IPS DF 19.7 (cell line): ENCODE measurements at regions not wholly inside any gene's neighbourhood (a gene's known extent, or its start where the extent isn't known, plus 50 kb on each side); places are given as distances from the start of the nearest gene placed in this dataset.
"Not testable (repeated sequence)": the region's sequence is repeated elsewhere in the genome, so short reads cannot be mapped to it uniquely, and the experiment has no call there.

Source experiments
- DNase-seq: peaks from one replicate; pipeline ENCODE4 v3.0.0-alpha.2; 2013; ENCODE audit warnings: low read depth, low spot score

DNA sequence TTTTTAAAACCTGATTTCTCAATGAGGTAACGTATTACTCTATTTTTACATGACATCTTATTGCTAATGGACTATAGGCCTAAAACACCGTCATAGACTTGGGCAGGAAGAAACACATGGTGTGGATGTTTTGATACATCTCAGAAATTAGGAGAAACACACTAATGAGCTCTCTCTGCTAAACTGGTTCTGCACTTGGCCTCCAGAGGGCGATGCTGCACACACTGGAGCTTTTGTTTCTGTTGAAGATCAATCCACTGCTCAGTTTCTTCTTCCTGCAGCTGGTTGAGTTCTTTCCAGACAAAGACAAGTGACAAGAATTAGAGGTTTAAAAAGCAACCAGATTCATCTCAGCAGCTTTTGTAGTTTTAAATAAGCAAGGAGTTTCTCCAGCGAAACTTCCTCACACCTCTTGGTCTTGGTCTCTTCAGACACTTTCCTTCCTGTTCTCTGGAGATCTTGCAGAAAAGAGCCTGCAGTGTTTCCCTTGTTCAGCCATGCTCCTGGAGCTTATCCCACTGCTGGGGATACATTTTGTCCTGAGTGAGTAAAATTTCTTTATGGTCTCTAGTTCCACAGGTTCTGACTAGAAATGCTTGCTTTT is 178.5 kb upstream of the OR4E1 start:
- DNase-seq: peak; percentile 23

DNA sequence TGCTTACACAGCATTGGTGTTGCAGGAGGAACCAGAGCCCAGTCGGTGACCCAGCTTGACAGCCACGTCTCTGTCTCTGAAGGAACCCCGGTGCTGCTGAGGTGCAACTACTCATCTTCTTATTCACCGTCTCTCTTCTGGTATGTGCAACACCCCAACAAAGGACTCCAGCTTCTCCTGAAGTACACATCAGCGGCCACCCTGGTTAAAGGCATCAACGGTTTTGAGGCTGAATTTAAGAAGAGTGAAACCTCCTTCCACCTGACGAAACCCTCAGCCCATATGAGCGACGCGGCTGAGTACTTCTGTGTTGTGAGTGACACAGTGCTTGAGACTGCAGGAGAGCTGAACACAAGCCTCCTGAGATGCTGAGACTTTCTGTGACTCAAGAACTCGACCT is 173.3 kb upstream of the OR4E1 start:
- not testable (repeated sequence) for DNase-seq

DNA sequence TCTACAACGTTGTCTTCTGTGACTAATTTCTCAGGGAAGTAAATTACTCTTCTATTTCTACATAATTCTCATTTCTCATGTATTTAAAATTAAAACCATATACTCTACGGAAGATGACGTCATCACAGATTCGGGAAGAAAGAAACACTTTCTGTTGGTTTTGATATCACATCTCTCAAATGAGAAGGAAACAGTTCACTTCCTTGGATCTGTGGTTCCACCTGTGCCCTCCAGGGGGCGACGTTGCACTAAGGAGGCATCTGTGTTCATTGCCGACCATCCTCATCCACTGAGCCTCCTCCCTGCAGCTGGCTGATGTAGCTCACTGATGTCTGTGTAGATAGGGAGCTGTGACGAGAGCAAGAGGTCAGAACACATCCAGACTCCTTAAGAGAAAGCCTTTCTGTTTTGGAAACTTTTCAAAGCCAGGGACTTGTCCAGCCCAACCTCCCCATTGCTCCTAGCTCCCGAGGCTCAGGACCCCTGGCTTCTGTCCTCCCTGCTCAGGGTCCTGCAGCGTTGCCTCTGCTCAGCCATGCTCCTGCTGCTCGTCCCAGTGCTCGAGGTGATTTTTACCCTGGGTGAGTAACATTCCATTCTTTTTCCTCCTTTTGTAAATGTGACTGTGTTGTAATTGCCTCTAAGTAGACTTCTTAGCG is 172.7 kb upstream of the OR4E1 start:
- peak; percentile 23 for DNase-seq

DNA sequence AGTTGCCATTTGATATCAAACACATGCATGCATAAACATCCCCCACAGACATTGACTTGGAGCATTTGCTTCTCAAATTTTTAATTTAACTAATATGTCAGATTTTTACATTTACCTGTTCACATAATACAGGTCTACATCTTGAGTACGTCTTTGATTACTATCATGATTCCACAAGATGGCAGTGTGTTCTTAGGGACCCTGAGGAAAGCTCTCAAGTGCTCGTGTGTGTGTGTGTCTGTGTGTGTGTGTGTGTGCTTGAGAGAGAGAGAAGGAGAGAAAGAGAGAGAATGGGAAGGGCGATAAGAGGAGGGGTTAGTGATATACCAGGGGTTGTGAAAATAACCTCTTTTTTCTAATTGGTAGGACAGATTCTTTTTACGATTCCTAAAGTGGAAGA is 167.1 kb upstream of the OR4E1 start:
- DNase-seq: no peak

DNA sequence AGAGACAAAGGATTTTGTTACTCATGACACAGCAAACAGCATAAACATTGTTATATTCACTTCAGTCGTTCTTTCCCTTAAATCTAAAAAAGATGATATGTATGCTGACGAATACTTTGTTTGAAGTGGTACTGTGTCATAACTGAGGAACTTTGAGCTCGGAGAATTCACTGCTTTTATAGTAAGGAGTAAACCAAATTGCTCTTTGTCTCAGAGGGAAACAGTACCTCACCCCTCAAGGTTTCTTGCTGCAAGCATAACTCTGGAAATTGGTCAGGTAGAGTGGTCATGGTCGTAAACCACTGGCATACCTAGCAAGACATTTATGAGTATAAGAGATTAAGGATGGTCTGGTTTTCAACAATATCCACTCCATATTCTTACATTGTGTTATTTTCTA is 160.2 kb upstream of the OR4E1 start:
- no peak for DNase-seq

DNA sequence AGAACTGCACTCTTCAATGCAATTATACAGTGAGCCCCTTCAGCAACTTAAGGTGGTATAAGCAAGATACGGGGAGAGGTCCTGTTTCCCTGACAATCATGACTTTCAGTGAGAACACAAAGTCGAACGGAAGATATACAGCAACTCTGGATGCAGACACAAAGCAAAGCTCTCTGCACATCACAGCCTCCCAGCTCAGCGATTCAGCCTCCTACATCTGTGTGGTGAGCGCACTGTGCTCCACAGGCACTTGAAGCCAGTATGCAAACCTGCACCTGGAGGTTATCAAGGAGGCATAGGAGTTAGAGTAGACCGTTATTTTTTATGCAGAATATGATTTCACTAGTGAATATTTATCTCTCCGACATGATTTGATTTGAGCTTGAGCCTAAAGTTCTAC is 152.2 kb upstream of the OR4E1 start:
- no peak for DNase-seq

DNA sequence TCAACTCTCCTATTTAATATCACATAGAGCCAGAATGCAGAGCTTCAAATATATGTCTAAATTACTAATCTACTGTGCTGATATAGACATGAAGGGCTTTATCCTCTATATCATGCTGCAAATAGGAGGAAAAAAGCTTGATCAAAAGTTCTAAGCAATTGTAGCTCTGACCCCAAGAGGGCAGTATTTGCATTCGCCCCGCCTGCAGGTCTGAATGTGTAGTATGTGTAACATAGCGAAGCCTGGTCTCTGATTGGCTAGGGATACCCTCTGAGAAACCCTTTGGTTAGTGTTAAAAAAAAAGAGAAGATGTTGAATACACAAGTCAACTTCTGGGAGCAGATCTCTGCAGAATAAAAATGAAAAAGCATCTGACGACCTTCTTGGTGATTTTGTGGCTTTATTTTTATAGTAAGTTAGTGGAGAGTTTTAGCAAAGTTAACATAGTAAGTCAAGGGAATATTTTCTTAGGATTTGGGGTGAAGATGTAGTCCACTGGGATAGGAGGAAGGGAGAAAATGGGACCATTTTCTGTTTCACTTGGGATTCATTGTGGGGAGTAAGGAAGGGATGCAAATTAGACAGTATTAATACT is 151.6 kb upstream of the OR4E1 start:
- peak; percentile 63 for DNase-seq

DNA sequence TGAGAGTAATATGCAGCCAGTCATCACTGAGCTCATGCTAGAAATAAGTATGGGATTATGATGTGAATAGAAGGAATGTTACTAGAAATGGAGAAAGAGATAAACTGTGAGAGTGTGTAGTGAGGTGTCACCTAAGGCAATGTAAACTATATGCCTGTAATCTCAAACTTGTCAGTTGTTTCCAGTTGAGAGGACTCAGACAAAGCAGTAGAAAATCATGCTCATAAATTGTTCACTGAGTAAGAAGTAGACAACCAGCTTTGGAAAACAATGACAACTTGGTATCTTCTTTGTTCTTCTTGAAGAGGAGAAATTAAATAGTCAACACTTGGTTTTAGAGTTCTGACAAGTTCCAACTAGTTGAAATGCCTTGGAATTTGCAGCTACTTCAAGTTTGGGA is 148.5 kb upstream of the OR4E1 start:
- no peak for DNase-seq

DNA sequence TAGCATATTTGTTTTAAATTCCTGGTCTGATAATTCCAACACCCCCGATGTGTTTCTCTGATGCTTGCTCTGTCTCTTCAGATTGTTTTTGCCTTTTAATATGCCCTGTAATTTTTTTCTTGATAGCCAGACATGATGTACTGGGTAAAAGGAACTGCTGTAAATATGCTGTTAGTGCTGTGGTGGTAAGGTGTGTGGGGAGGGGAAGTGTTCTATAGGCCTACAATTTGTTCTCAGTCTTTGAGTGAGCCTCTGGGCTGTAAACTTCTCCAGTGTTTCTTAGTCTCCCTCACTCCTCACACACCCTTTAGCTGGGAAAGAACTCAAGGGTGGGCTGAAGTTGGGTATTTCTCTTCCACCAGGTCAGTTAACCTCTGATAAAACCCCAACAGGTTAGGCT is 147.0 kb upstream of the OR4E1 start:
- DNase-seq: no peak

DNA sequence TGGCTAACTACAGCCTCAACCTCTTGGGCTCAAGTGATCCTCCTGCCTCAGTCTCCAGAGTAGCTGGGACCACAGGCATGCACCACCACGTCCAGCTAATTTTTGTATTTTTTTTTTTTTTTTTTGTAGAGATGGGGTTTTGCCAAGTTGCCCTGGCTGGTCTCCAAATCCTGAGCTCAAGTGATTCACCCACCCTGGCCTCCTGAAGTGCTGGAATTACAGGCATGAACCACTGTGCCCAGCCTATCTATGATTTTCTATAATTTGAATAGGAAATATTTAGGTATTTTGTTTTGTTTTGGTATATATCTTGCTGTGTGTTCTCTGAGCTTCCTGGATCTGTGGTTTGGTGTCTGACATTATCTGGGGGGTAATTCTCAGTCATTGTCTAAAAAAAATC is 146.3 kb upstream of the OR4E1 start:
- not testable (repeated sequence) for DNase-seq

DNA sequence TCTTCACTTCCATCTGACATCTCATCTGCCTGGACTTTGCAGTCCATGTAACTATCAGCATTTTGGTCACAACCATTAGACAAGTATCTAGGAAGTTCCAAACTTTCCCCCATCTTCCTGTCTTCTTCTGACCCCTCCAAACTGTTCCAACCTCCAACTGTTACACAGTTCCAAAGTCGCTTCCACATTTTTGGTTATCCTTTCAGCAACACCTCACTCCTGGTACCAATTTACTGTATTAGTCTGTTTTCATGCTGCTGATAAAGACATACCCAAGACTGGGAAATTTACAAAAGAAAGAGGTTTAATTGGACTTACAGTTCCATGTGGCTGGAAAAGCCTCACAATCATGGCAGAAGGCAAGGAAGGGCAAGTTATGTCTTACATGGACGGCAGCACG is 143.4 kb upstream of the OR4E1 start:
- DNase-seq: not testable (repeated sequence)

DNA sequence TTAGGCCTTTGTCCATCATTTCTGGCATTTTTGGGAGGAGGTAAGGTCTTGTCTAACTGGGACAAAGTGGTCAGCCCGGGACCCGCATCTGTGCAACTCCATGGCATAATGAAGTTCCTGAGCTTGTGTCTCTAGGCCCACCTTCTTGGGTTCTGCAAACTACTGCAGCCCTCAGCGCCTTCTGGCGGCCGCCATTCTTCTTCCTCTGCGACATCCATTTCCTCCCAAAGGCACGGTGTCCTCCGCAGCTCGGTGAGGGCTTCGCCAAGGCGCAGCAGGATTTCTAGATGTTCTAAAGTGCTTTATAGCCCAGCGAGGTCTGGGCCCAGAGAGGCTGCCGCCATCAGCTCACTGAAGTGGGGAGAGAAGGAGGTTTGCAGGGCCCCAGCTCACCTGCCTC is 134.4 kb upstream of the OR4E1 start:
- no peak for DNase-seq

DNA sequence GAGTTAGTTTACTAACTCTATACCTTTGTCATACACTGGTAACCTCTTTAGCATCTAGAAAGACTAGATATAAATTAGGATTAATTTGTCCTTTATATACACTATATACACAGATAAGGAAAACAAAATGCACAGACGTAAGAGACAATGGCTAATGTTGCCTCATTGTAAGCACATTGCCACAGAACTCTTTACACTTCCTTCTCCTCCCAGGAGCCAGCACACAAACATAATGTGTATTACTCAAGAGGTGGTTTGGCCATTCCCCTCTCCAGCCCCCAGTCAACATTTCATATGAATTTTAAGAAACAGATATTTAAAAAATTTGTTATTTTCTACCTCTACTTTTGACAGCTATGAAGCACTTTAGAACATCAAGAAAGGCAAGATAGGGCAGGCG is 131.4 kb upstream of the OR4E1 start:
- no peak for DNase-seq

DNA sequence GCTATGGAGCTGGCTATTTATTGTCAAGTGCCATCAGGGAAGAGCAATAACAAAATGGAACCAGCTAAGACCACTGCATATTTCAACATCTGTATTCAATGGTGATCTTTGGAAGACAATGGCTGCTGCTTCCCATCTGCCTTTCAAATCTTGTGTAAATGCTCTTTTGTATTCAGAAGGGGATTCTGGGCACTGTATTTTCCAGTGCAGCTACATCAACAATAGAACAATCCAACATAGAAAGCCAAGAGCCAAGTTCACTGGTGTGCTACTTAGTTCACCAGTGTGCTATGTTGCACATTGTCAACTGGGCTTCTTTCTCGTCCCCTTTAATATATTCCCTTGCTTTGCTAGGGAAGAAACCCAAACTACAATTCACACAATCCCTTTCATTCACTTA is 128.8 kb upstream of the OR4E1 start:
- no peak for DNase-seq

DNA sequence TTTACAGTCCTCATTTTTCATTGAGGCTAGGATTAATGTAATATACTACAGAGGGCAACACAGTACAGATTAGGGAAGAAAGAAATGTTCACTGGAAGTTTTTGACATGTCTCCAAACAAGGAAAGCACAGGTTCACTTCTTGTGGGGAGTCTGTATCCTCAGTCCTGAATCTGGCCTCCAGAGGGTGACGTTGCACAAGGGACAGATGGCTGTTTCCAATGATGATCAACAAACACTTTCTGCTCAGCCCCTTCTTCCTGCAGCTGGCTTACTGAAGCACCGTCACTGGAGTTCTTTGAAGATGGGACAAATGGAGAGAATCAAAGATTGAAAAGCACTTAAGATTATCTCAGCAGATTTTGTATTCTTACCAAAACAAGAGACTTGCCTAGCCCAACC is 123.3 kb upstream of the OR4E1 start:
- DNase-seq: peak; percentile 25

DNA sequence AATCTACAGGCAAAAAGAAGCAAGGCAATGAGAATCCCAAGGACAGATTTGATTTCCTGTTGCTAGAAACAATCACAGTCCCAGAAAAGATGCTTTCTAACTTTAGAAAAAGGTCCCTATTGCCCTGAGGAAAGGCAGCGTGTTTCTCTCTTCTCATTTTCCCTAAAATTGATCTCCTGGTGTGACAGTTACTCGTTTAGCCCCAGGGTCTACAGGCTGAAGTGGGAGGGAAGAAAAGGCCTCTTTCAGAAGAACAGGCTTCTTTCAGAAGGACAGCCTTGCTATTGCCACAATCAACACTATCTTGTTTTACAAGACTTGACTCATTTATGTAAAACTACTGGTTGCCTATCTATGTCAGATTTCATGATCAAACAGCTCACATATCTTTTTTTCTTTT is 121.8 kb upstream of the OR4E1 start:
- no peak for DNase-seq

DNA sequence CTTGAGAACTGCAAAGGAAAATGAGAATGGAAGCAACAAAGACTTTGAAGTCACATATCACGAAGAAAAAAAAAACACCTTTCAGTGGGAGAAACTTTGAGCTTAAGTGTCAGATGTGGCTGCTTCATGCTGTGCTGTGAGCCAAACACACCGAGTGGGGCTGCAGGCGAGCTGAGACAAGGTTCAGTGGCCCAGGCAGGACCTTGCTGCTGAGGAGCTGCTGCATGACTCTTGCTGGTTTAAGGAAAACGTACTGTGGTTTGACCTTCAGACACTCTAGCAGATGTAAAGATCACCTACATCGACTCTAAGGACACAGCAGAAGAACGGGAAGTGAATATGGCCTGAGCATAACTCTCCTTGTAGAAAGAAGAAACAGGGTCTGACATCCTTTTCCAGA is 118.1 kb upstream of the OR4E1 start:
- no peak for DNase-seq

DNA sequence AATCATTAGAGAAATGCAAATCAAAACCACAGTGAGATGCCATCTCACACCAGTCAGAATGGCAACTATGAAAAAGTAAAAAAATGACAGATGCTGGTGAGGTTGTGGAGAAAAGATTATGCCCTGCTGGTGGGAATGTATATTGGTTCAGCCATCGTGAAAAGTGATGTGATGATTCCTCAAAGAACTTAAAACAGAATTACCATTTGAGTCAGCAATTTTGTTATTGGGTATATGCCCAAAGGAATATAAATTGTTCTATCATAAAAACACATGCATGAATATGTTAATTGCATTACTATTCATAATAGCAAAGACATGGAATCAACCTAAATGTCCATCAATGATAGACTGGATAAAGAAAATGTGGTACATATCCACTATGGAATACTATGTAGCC is 115.1 kb upstream of the OR4E1 start:
- not testable (repeated sequence) for DNase-seq

DNA sequence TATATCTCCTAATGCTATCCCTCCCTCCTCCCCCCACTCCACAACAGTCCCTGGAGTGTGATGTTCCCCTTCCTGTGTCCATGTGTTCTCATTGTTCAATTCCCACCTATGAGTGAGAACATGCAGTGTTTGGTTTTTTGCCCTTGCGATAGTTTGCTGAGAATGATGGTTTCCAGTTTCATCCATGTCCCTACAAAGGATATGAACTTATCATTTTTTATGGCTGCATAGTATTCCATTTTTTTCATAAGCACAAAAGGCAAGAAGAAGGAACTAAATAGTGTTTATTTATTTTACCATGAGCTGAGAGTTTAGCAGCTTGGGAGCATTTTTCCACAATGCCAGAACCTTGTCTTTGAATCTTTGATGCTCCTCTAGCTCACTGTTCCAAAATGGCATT is 113.6 kb upstream of the OR4E1 start:
- not testable (repeated sequence) for DNase-seq

DNA sequence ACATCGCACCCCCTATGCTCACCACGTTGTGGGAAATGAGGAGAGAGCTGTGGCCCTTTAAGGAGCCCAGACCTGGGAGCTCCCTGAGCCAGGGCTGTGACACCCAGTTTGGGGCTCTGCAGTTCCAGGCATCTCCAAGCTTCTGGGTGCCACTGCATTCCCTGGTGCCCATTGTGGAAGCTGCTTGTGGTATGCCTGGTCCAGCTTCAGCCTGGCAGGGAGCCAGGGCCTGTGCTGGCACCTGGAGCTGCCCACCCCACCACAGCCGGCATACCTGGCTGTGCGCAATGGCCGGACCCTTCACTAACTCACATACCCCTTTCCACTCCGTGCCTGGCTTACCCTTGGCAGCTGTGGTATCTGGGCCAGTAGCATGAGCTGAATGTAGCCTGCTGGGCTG is 107.9 kb upstream of the OR4E1 start:
- DNase-seq: no peak

DNA sequence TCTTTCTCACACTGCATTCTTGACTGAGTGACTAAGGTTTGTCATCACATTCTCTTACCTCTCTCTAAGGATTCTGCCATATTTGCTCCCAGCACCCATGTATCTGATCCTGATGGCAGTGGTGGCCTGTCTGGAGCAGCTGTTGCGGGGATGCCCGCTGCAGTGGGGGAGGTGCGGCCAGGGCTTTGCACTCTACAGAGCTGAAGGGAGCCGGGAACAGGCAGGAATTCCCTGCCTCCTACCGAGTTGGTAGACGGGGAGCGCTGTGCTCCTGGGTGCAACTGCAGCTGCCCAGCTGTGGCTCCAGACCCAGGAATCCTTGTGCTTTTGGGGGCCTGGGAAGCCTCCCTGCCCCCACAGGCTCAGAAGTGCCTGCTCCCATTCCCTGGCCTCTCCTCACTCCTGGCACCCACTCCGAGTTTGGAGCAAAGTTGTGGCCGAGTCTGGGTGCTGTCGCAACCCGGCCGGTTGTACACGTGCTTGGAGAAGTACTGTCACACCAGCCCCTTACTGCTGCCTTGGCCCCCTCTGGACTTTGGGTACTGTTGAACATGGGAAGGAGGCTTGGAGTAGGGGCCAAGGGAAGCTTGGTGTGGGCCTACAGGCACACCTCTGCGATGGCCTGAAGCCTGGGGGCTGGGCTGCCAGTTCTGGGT is 106.9 kb upstream of the OR4E1 start:
- no peak for DNase-seq

DNA sequence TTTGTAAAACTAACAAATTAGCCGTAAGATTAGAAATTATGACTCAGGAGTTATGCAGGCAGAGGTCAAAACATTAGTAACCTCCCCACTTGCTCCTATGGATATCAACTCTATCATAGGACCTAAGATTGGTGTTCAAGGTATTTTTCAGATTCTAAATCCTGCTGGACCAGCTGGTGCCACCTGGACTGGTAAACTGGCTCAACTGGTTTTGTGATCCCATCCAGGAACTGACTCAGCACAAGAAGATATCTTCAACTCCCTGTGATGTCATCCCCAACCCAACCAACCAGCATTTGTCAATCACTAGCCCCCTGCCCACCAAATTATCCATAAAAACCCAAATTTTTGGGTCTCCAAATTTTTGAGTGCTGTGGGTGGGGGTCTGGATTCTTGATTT is 98.1 kb upstream of the OR4E1 start:
- DNase-seq: no peak

DNA sequence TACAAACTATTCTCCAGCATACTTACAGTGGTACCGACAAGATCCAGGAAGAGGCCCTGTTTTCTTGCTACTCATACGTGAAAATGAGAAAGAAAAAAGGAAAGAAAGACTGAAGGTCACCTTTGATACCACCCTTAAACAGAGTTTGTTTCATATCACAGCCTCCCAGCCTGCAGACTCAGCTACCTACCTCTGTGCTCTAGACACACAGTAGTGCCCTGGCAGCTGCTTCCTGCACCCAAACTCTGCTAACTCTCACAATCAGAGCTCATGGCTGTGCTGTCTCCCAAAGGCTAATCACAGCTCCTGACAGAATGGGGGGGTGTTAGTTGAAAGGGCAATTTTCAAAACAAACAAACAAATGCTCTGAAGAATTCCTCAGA is 95.2 kb upstream of the OR4E1 start:
- no peak for DNase-seq
